ENCODE measurements at regions not wholly inside any gene's neighbourhood (a gene's known extent, or its start where the extent isn't known, plus 50 kb on each side); places are given as distances from the start of the nearest gene placed in this dataset.
"Not testable (repeated sequence)": the region's sequence is repeated elsewhere in the genome, so short reads cannot be mapped to it uniquely, and the experiment has no call there.

DNA sequence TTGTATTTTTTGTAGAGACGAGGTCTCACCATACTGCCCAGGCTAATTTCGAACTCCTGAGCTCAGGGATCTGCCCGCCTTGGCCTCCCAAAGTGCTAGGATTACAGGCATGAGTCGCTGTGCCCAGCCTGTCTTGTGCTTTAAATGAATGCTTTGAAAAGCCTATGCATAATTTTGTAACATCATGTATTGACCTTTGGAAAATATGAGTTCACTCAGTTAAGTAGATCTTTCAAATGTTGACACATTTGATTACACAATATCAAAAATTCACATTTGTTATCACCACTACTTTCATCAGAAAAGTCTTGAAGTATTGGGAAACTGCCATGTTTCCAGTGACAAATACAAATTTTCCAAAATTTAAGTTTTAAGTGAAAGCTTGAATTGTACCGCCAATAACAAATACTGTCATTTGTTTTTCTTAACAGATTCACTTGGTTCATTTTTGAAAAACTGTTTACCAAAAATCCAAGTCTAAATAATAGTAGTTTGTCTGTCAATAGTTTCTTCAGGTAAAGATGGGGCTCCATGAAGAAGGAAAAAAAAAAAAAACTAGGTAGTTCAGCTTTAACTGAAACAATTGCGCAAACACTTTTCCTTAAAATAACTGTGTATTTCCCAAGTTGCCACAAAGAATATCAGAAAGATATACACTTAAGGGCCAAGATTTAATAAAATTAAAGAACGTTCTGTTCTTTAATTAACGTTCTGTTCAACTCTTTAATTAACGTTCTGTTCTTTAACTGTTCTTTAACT lies 233.2 kb upstream of the NR5A2 start:
- DNase-seq (ENCODE audit: low read depth) = no peak

DNA sequence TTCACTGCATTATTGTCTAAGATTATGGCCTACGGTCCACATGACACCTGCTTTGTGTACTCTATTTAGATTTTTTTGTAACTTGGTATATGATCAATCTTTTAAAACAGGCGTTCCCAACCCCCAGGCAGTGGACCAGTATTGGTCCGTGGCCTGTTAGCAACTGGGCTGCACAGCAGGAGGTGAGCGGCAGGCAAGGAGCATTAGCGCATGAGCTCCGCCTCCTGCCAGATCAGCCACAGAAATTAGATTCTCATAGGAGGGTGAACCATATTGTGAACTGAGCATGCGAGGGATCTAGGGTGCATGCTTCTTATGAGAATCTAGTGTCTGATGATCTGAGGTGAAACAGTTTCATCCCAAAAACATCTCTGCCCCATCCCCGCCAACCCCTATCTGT lies 228.4 kb upstream of the NR5A2 start:
- DNase-seq (ENCODE audit: low read depth) = no peak

DNA sequence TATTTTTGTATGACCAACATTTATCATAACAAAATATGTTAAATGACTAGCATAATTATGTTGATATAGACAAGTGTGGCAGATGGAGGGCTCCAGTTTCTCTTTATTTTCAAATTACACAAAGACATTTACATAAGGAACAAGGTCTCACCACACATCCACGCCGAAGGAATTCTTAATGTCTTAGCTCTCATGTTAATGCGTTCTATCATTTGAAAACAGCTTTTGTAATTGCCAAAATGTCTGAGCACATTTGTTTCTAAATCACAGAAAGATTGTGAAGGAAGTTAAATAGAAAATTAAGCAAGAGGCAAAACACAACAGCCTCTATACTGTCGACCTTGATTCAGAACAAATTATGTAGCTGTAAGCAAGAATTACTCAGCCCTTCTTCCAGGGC lies 223.0 kb upstream of the NR5A2 start:
- no peak for DNase-seq (ENCODE audit: low read depth)

DNA sequence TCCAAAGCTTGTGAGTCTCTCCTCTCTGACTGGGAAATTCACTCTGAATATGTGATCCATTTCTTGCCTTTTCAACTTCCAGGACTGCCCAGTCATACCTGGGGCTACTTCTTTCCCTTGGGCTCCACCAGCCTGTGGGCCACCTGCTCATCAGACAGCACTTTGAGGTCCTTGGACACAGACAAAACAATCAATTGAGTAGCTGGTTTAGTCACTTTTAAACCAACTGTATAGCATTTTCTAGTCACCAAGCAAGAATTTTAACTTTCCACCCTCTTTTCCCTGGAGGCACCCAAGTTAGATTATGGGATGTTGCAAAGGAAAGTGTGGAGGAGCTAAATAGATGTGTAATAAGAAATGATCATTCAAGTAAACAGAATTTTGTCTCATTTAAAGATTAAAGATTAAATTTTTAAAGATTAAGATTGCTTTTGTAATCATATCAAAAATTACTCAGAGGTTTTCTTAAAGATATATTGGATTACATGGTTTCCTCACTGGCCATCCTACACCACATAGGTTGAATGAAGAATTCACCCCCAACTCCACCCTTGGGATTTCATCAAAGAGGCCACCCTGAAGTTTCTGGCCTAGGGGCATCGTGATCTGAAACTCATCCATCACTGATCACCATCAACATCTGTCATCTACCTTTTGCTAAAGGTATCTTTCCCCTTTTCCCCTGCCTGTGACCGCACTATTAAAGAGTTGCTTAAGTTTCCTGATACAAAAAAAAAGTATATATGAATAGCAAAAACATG lies 219.2 kb upstream of the NR5A2 start:
- DNase-seq (ENCODE audit: low read depth) = no peak

DNA sequence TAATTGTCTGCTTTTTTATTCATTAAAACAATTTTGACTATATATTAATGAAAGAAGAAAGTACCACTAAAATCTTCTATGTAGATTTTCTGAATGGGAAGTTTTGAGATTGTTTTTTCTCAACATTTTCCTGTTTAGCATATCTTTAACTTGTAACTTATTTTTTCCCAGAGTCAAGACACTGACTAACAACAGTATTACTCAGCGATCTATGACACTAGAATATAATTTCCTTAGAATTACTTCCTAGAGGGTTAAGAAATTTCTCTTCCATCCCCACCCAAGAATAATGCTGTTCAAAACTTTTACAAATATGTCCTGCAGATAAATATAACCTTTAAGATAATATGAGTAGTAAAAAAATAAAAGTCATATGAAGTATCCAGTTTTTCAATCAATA lies 218.2 kb upstream of the NR5A2 start:
- DNase-seq (ENCODE audit: low read depth) = no peak

DNA sequence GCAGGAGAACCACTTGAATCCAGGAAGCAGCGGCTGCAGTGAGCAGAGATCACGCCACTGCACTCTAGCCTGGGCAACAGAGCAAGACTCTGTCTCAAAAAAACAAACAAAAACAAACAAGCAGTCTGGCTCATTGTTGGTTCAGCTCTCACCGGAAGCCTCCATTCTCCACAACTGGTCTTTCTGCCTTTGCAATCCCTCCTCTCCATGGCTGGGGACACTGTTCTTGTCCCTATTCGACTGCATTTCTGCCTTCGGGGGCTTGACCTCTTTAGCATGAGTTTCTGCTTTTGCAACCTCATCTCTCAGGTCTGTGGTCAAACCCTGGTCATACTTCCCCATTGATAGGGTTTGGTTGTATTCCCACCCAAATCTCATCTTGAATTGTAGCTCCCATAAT lies 216.3 kb upstream of the NR5A2 start:
- DNase-seq (ENCODE audit: low read depth) = no peak

DNA sequence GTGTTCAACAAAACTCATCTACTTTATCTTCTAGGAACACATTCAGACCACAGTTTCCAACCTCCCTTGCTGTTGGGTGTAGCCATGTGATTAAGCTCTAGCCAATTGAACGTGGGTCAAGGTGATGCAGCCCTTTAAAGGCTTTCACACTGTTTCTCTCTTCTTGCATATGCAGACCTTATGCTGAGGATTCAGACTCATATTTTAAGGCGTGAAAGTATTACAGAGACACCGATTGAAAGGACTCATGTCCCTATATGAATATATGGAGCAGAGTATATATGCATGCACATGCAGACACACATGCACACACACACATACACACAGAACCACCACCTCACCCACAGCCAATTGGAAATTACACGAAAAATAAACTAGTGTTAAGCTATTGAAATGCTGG lies 214.3 kb upstream of the NR5A2 start:
- no peak for DNase-seq (ENCODE audit: low read depth)

DNA sequence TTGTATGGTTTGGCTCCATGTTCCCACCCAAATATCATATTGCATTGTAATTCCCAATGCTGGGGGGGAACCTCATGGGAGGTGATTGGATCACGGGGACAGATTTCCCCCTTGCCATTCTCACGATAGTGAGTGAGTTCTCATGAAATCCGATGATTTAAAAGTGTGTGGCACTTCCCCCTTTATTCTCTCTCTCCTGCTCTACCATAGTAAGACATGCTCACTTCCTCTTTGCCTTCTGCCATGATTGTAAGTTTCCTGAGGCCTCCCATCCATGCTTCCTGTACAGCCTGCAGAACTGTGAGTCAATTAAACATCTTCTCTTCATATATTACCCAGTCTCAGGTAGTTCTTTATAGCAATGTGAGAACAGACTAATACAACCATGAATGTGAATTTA lies 211.6 kb upstream of the NR5A2 start:
- DNase-seq (ENCODE audit: low read depth) = no peak

DNA sequence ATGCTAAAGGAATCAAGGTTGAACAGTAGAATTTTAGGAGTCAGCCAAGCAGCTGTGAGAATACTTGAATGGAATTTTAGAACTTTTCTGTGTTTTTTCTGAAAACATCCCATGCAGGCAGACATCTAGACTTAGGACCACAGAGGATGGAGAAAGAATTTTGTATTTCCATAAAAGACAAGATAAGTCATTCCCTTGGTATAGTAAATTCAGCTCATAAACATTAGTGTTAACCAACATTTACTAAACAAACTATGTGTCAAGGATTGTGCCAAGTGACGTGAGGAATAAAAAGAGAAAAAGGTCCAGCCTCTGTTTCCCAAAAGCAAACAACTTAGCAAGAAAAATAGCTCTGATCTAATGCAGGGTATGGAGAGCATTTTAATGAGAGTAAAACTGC lies 210.2 kb upstream of the NR5A2 start:
- no peak for DNase-seq (ENCODE audit: low read depth)

DNA sequence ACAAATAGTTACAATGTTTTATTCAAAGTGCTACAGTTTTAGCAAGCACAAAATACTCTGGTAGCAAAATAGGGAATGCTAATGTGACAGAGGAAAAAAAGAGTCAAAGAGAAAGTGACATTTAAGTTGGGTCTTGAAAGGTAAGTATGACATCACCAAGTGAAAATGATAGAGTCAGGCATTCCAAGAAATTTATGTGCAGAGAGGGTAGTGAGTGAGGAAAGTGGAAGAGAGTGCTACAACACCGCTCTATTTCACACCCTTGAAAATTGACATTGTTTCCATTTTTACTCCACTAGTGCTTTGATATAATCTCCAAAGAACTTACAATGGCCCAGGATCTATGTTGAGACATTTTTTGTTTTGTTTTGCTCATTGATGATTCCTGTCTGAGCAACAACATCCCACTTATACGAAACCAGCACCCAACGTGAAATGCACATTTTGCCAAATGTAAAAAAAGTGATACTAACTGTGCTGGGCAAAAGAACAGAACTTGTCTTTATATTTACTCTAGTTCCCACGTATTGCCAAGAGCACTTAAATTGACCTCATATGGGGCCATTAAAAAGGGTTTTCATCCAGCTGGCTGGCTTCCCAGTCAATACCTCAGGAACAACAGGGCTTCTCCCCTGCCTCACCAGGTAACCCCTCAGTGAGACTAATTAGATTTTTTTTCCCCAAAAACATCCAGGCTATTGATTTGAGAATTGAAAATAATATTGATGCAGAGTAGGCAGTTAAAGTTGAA lies 206.3 kb upstream of the NR5A2 start:
- no peak for DNase-seq (ENCODE audit: low read depth)

DNA sequence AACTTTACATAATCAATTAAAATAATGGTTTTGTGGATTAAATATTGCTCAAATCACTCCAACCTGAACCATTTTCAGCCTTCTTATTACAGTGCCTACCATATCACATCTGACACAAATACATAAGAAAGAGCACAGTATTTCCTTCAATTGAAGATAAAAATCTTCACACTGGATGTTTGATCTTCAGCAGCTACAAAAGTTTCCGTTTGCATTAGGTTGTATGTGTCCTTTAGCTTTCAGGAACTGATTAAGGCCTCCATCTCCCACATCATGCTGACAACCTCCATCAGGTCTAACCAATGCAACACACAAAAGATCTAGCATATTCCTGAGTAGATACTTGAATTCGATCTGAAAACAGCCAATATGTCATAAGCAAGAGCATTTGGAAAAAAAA lies 195.1 kb upstream of the NR5A2 start:
- no peak for DNase-seq (ENCODE audit: low read depth)

DNA sequence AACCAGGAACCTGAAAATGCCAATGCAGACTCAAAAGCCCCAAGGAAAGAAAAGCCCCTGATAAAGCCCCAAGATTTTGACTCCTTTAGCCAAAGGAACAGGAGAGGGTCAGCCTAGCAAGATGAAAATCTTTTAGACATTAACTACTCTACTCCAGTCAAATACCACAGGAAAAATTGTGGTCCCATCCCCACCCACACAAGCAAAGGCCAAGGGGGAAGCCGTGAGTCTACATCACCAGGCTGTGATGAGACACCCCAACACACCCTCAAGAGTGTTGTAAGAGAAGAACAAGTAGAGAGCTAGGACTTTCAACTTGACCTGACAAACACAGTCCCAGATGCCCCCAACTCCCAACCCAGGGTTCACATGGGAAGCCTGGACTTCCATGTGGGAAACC lies 192.8 kb upstream of the NR5A2 start:
- DNase-seq (ENCODE audit: low read depth) = no peak

DNA sequence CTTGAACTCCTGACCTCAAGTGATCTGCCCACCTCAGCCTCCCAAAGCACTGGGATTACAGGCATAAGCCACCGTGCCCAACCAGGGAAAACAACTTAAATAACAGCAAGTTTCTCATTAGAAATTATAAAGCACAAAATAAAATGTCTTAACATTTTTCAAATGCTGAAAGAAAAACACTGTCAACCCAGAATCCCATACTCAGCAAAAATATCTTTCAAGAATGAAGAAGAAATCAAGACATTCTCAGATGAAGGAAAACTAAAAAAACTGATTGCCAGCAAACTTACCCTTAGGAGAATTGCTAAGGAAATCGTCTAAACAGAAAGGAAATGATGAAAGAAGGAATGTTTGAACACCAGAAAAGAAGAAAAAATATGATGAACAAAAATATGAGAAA lies 191.1 kb upstream of the NR5A2 start:
- no peak for DNase-seq (ENCODE audit: low read depth)

DNA sequence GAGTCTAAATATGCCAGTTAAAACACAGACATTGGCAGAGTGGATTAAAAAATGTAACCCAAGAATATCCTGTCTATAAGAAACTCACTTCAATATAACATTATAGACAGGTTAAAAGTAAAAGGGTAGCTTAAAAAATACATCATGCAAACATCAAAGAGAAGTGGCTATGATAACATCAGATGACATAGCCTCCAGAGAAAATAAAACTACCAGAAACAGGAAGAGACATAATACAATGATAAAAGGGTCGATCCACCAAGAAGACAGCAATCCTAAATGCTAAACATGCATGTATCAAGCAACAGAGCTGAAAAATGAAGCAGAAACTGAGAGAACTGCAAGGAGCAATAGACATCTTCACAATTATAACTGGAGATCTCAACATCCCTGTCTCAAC lies 190.2 kb upstream of the NR5A2 start:
- DNase-seq (ENCODE audit: low read depth) = no peak

DNA sequence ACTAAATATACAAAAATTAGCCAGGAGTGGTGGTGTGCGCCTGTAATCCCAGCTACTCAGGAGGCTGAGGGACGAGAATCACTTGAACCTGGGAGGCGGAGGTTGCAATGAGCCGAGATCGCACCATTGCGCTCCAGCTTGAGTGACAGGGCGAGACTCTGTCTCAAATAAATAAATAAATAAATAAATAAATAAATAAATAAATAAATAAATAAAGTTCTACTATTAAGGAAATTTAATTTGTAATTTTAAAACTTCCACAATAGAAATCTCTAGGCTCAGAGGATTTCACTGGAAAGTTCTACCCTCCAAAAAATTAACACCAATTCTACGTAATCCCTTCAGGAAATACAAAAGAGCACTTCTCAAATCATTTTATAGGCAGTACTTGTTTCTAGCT lies 187.9 kb upstream of the NR5A2 start:
- DNase-seq (ENCODE audit: low read depth) = not testable (repeated sequence)

DNA sequence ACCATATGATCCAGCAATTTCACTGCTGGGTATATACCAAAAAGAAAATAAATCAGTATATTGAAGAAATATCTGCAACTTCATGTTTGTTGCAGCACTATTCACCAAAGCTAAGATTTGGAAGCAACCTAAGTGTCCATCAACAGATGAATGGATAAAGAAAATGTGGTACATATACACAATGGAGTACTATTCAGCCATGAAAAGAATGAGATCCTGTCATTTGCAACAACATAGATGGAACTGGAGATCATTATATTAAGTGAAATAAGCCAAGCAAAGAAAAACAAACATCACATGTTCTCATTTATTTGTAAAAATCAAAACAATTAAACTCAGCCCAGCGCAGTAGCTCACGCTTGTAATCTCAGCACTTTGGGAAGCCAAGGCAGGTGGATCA lies 184.4 kb upstream of the NR5A2 start:
- DNase-seq (ENCODE audit: low read depth) = not testable (repeated sequence)

DNA sequence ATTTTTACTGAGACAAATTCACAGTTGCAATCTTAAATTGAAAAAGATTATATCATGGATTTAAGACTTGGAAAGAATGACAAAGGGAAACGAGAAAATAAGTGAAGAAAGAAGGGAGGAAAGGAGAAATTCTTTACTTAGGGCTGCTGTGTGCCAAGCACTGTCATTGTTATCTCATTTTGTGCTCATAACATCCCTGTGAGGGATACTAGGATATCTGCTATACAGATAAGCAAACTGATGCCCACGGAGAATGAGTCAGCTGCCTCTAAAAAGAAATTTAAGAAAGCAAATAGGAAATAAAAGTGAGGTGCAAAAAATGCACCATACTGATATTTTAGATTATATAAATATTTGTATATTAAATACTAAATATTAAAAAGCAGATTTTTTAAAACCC lies 183.6 kb upstream of the NR5A2 start:
- no peak for DNase-seq (ENCODE audit: low read depth)

DNA sequence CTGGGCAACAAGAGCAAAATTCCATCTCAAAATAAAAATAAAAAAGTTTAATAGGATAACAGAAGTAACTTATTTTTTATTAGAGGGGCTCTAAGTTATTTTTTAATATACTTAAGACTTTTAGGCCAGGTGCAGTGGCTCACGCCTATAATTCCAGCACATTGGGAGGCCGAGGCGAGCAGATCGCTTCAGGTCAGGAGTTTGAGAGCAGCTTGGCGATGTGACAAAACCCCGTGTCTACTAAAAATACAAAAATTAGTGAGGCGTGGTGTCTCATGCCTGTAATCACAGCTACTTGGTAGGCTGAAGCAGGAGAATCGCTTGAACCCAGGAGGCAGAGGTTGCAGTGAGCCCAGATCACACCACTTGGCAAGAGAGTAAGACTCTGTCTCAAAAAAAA lies 180.5 kb upstream of the NR5A2 start:
- DNase-seq (ENCODE audit: low read depth) = no peak

DNA sequence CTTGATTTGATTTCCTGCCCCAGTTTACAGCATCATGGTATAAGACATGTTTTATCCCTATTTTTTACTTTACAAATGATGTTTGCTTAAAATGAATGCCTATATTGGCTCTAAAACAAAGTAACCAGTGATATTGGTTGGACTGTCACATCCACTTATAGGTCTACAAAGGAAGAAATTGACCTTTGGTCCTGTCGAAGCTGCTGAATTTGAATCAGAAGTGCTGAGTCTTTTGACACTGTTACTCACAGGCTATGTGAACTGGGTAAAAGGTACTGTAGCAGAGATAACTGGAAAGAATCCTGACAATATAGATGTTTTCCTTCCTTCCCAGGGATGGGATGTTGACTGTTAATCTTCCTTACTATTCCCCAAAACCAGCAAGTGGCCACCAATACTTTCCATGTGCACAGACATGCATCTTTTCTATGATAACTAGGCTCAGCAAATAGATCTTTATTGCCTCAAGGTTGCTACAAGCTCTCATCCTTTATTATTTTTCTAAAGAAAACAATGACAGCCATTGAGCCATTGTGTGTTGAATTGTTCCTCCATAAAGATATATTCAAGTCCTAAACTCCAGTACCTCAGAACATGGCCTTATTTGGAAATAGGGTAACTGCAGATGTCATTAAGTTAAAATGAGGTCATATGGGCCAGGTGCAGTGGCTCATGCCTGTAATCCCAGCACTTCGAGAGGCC lies 175.9 kb upstream of the NR5A2 start:
- no peak for DNase-seq (ENCODE audit: low read depth)

DNA sequence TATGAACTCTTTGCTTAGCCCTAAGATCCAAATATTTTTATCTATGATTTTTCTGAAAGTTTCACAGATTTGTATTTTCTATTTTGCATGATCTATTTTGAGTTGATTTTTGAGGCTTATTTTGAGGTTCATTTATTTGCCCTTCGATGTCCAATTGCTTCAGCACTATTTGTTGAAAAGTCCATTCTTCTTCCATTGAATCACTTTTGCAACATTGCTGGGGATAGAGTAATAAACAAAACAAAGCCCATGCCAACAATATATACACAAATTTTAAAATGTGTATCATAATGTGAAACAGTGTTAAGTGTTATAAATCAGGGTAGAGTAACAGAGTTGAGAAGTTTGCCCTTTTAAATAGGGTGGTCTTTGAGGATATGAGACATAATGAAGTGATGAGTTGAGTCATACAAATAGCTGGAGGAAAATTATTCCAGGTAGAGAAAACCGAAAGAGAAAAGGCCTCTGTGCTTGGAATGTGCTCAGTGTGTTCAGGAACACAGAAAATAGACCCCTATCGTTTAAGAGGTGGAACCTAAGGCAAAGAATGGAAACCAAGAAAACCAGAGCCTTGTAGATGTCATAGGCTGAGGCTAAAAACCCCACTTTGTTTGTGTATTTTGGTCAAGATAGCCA lies 172.7 kb upstream of the NR5A2 start:
- no peak for DNase-seq (ENCODE audit: low read depth)

DNA sequence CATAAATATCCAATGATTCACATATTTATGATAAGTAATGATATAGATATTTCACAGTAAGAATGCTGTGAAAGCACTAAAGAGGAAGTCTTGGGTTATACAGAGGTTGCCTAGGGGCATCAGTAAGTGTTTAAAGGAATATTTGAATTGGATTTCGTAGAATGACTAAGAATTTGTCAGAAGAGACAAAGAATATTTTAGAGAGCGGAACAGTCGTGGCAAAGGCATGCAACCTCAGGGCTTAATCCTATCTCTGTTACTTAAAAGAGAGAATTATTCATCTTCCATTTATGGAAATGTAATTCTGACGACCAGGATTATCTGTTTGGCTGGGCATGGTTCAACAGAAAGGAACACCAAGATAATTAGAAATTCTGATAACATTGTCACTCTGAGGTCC lies 171.9 kb upstream of the NR5A2 start:
- no peak for DNase-seq (ENCODE audit: low read depth)

DNA sequence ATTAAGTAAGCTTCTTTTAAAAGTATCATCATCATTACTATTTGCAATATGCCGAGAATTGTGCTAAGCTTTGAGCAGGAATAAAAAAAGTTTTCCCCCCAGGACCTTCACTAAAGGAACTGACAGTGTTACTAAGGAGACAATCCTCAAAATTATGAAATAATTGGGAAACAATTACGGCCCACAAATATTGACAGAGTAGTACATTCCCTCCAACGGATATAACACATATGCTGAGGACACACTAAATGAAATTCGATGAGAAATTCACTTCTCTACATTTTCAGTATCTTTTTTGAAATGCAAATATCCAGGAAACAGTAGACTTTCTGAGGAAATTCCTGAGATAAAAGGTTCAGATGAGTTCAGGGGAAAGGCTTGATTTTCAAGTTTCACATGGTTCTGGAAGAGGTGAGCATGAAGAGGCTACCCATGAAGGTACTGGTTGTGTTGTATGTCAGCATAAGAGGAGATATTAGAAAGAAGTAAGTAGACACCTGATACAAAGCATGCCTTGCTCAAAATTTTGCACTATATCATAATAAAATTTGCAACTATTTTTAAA lies 171.2 kb upstream of the NR5A2 start:
- DNase-seq (ENCODE audit: low read depth) = no peak
